OCI-LY7 (cell line): ENCODE measurements at regions not wholly inside any gene's neighbourhood (a gene's known extent, or its start where the extent isn't known, plus 50 kb on each side); places are given as distances from the start of the nearest gene placed in this dataset.

Source experiments
- BruUV-seq: library from RNA; stranded (reverse); fragments of 400-500 nt; replicated peaks from 2 replicates; lab custom pipeline; 2021; lab: Mats Ljungman, UMichigan
- CTCF ChIA-PET: fragments of 300-600 bp; sonication (Branson Sonifier 250); formaldehyde crosslinking; loops from one replicate; lab custom pipeline; 2022; ENCODE audit warnings: antibody characterized with exemption; ENCODE audit not compliant: unreplicated experiment; lab: Charles Lee
- POLR2A ChIA-PET: fragments of 300-600 bp; sonication (Branson Sonifier 250); formaldehyde crosslinking; loops from one replicate; lab custom pipeline; 2022; ENCODE audit warnings: antibody characterized with exemption; lab: Charles Lee
- DNase-seq: peaks from one replicate; pipeline ENCODE4 v3.0.0-alpha.2; 2015; ENCODE audit warnings: low spot score
- H2AFZ ChIP-seq: fragments of 200-600 bp; sonication (generic), shearing (Covaris generic); 2 replicates; pipeline ENCODE4 v1.6.1; 2014; ENCODE audit warnings: mild to moderate bottlenecking, antibody characterized with exemption, low read length, moderate library complexity
- H3K27ac ChIP-seq: fragments of 200-600 bp; sonication (generic); 2 replicates; pipeline ENCODE4 v1.5.1; 2014; ENCODE audit warnings: mixed run types, low read depth, mild to moderate bottlenecking, moderate library complexity, low read length, inconsistent platforms; ENCODE audit not compliant: poor library complexity, severe bottlenecking
- H3K36me3 ChIP-seq: fragments of 200-600 bp; sonication (generic); 2 replicates; pipeline ENCODE4 v1.6.1; 2014; ENCODE audit warnings: mild to moderate bottlenecking, antibody characterized with exemption, low read length, moderate library complexity, mixed read lengths; ENCODE audit not compliant: insufficient read depth
- H3K4me1 ChIP-seq: fragments of 200-600 bp; sonication (generic); 2 replicates; pipeline ENCODE4 v1.5.1; 2014; ENCODE audit warnings: mild to moderate bottlenecking, low read length; ENCODE audit not compliant: insufficient read depth, poor library complexity, severe bottlenecking
- H3K4me2 ChIP-seq: fragments of 200-600 bp; sonication (generic); 2 replicates; pipeline ENCODE4 v1.6.1; 2014; ENCODE audit warnings: mild to moderate bottlenecking, low read length
- H3K4me3 ChIP-seq: fragments of 200-600 bp; sonication (generic); 2 replicates; pipeline ENCODE4 v1.5.1; 2014; ENCODE audit warnings: mild to moderate bottlenecking, low read depth, low read length; ENCODE audit not compliant: poor library complexity, severe bottlenecking
- H3K79me2 ChIP-seq: fragments of 200-600 bp; sonication (generic); 2 replicates; pipeline ENCODE4 v1.6.1; 2016; ENCODE audit warnings: low read depth, mild to moderate bottlenecking, low read length, moderate library complexity, mixed read lengths; ENCODE audit not compliant: insufficient read depth
- H3K9me2 ChIP-seq: fragments of 200-600 bp; sonication (generic); 2 replicates; pipeline ENCODE4 v1.6.1; 2016; ENCODE audit warnings: mild to moderate bottlenecking, low read length, mixed read lengths; ENCODE audit not compliant: insufficient read depth
- H3K9me3 ChIP-seq: fragments of 200-600 bp; sonication (generic); 2 replicates; pipeline ENCODE4 v1.6.1; 2014; ENCODE audit warnings: mild to moderate bottlenecking, mixed run types, low read length, mixed read lengths
- H4K20me1 ChIP-seq: fragments of 200-600 bp; sonication (generic); 2 replicates; pipeline ENCODE4 v1.6.1; 2014; ENCODE audit warnings: mild to moderate bottlenecking, antibody characterized with exemption, low read length, moderate library complexity, mixed read lengths; ENCODE audit not compliant: insufficient read depth
- EZH2phosphoT487 ChIP-seq: fragments of 200-600 bp; sonication (generic); IDR thresholded peaks from 2 replicates; pipeline ENCODE4 v1.6.1; 2018; ENCODE audit warnings: low read depth, borderline replicate concordance, mild to moderate bottlenecking, mixed run types, antibody characterized with exemption, low read length, moderate library complexity, mixed read lengths
- intact Hi-C: fragments of 100-400 bp; cut with micrococcal nuclease; formaldehyde crosslinking; loops from one replicate; pipeline ENCODE4 v1.10.0; 2022; ENCODE audit not compliant: unreplicated experiment
- TF ChIP-seq, protein P1 (sequence below): fragments of 200-600 bp; sonication (generic); conservative IDR thresholded peaks from 2 replicates; pipeline ENCODE4 v1.5.1; 2014; ENCODE audit warnings: mild to moderate bottlenecking, antibody characterized with exemption, low read length, moderate library complexity, mixed read lengths

DNA sequence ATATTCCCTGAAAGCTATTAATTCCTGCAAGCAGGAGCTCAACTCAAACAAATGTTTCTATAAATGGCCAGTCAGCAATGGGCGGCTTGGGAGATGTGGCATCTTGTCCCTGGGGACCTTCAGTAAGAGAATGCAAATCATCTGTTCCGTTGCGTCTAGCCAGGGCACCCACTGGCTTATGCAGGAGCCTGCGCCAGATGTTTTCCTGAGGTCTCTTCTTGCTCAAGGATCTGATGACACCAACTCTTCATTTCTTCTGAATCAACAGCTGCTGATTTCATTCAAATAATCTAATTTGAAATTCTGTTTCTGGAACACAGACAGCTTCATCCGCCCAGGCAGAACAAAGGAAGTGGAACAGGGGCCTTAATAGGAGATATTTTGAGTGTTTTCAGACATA, 70.0 kb upstream of the AJAP1 start:
- peak overlapping the region; percentile 38 for H3K4me2 ChIP-seq
- no peaks in the 10 kb centered on the region for H3K36me3 ChIP-seq
- H3K27ac ChIP-seq: no peak overlapping the region
- no peak overlapping the region; the same call in 1 of the 2 replicates for H2AFZ ChIP-seq
- CTCF ChIA-PET: no interaction called here
- TF ChIP-seq, protein P1, sequence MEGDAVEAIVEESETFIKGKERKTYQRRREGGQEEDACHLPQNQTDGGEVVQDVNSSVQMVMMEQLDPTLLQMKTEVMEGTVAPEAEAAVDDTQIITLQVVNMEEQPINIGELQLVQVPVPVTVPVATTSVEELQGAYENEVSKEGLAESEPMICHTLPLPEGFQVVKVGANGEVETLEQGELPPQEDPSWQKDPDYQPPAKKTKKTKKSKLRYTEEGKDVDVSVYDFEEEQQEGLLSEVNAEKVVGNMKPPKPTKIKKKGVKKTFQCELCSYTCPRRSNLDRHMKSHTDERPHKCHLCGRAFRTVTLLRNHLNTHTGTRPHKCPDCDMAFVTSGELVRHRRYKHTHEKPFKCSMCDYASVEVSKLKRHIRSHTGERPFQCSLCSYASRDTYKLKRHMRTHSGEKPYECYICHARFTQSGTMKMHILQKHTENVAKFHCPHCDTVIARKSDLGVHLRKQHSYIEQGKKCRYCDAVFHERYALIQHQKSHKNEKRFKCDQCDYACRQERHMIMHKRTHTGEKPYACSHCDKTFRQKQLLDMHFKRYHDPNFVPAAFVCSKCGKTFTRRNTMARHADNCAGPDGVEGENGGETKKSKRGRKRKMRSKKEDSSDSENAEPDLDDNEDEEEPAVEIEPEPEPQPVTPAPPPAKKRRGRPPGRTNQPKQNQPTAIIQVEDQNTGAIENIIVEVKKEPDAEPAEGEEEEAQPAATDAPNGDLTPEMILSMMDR: no peak
- TF ChIP-seq EZH2phosphoT487: no peak
- peak; percentile 8 for DNase-seq
- BruUV-seq: no TSS peak
- H3K9me2 ChIP-seq: no peaks in the 10 kb centered on the region
- H3K4me1 ChIP-seq: peaks cover 10% of the 10 kb centered on the region
- H3K79me2 ChIP-seq: no peaks in the 10 kb centered on the region
- no peaks in the 10 kb centered on the region for H3K9me3 ChIP-seq
- no peaks in the 10 kb centered on the region for H4K20me1 ChIP-seq
- POLR2A ChIA-PET: interaction anchor here (0.6 kb wide), 1 partner anchor 32 kb away, joined by 3 read pairs; no protein-coding TSS in a partner anchor
- H3K4me3 ChIP-seq: no peak overlapping the region
- intact Hi-C loops: loop anchor here (10.0 kb wide), 1 partner anchor 670 kb away; no protein-coding TSS in a partner anchor

DNA sequence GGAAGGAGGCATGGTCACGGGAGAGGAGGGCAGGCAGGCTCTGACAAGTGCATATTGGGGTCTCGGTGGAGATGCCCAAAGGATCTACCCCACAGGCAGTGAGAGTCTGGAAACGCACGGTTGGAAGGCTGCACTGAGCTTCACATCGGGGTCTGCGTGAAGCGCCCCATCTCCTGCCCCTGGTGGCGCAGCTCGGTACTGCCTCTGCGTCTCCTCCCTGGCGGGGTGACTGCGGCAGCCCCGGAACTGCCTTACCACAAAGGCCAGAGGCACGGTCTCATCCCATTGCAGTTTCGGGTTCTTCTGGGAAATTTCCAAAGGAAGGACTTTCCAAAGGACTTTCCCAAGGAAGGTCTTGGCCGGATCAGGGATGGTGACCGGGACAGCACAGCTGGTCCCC, 69.2 kb upstream of the AJAP1 start:
- H4K20me1 ChIP-seq: no peaks in the 10 kb centered on the region
- no peaks in the 10 kb centered on the region for H3K36me3 ChIP-seq
- H3K27ac ChIP-seq: no peak overlapping the region
- CTCF ChIA-PET: no interaction called here
- H3K9me2 ChIP-seq: no peaks in the 10 kb centered on the region
- H3K4me2 ChIP-seq: no peak overlapping the region
- TF ChIP-seq, protein P1: peak; percentile 78
- TF ChIP-seq EZH2phosphoT487: no peak
- no peak overlapping the region for H3K4me3 ChIP-seq
- DNase-seq: peak; percentile 50
- no peak overlapping the region; the same call in 1 of the 2 replicates for H2AFZ ChIP-seq
- POLR2A ChIA-PET: no interaction called here
- intact Hi-C loops: loop anchor here (10.0 kb wide), 1 partner anchor 670 kb away; no protein-coding TSS in a partner anchor
- H3K4me1 ChIP-seq: peaks cover 10% of the 10 kb centered on the region
- H3K9me3 ChIP-seq: no peaks in the 10 kb centered on the region
- H3K79me2 ChIP-seq: no peaks in the 10 kb centered on the region
- no TSS peak for BruUV-seq

DNA sequence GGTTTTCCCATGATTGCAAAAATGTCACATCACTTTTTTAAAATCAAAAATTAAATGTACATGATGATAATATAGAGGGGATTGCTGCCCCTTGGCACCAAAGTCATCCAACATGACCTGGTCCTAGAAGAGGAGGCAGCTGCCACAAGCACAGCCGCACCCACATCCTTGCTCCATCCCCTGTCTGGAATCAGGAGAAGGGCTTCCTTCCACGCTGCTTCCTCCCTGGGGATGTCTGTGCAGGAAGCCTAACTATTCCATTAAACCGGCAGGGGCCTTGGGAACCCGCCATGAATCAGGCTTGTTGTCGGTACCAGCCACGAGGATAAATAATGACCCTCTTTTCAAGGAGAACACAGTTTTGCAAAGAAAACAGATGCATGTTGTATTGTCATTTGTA, 68.7 kb upstream of the AJAP1 start:
- H3K36me3 ChIP-seq: no peaks in the 10 kb centered on the region
- no TSS peak for BruUV-seq
- ChIA-PET POLR2A (no interaction called here), CTCF (no interaction called here)
- intact Hi-C loops: loop anchor here (10.0 kb wide), 1 partner anchor 671 kb away; no protein-coding TSS in a partner anchor
- DNase-seq: no peak
- no peaks in the 10 kb centered on the region for H4K20me1 ChIP-seq
- H3K79me2 ChIP-seq: no peaks in the 10 kb centered on the region
- no peak overlapping the region for H3K4me2 ChIP-seq
- H3K27ac ChIP-seq: no peak overlapping the region
- no peaks in the 10 kb centered on the region for H3K9me3 ChIP-seq
- H3K4me1 ChIP-seq: peaks cover 10% of the 10 kb centered on the region
- H2AFZ ChIP-seq: no peak overlapping the region
- TF ChIP-seq, protein P1: no peak
- no peak for TF ChIP-seq EZH2phosphoT487
- H3K4me3 ChIP-seq: no peak overlapping the region
- H3K9me2 ChIP-seq: no peaks in the 10 kb centered on the region
